ENCODE measurements at regions not wholly inside any gene's neighbourhood (a gene's known extent, or its start where the extent isn't known, plus 50 kb on each side); places are given as distances from the start of the nearest gene placed in this dataset.
"Not testable (repeated sequence)": the region's sequence is repeated elsewhere in the genome, so short reads cannot be mapped to it uniquely, and the experiment has no call there.

DNA sequence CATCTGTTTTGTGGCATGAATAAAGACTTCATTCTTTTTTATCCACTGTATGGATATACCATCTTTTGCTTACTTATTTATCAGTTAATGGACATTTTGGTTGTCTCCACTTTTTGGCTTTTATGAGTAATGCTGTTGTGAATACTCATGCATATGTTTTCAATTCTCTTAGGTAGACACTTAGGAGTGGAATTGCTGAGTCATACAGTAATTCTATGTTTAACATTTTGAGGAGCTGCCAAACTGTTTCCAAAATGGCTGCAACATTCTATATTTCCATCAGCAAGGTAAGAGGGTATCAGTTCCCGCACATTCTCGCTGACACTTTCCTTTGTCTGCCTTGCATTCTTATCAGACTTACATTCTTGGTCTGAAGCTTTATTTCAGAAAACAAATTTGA lies 191.1 kb downstream of the WNT5A start:
- no peak for DNase-seq (ENCODE audit: low spot score)

GRCh38 chr3:55294557-55294956 lies 192.5 kb downstream of the WNT5A start:
- DNase-seq (ENCODE audit: low spot score), result no peak

DNA sequence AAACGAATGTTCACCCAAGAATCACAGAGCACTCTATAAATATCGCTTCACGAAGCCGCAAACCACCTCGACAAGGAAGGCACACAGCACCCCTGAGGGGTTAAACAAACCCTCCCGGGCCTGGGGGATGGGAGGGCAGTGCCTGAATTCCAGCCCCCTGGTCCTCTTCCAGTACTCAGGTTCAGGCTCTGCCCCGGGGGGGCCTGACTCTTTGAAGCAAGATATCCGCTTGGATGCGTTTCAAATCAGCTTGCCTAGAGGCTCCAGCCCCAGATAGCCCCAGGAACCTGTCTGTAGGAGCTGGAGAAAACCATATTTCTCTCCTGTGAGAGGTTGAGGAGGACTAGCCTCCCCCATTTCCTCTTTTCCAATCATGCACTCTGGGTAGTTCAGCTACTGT lies 194.7 kb downstream of the WNT5A start:
- DNase-seq (ENCODE audit: low spot score), result no peak

DNA sequence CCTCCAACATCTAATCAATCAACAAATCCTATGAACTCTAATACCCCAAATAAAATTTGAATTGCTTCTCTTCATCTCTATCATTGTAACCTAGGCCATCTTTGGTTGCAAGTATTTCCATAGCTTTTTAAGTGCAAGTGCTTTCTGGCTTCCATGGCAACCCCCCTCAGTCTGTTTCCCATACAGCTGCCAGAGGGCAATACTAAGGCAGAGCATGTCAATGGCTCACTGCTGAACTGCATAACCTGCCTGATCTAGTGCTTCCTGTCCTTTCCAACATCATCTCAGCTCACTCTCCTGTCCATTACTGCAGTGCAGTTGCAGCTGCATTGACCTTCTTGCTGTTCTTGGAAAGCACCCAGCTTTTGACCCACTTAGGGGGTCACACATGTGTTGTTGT lies 198.4 kb downstream of the WNT5A start:
- no peak for DNase-seq (ENCODE audit: low spot score)

DNA sequence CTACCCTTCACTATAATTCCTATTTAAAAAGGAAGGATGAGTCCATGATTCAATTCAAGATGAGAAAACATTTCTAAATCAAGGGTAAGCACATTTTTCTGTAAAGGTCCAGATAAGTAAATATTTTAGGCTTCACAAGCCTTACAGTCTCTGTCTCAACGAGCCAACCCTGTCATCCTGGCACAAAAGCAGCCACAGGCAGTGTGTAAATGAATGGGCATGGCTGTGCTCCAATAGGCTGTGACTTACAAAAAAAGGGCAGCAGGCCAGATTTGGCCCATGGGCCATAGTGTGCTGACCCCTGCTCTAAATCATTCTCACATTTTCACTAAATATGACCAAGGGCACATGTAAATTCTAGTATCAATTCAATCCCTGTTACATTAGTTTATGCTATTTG lies 200.4 kb downstream of the WNT5A start:
- DNase-seq (ENCODE audit: low spot score), result no peak

DNA sequence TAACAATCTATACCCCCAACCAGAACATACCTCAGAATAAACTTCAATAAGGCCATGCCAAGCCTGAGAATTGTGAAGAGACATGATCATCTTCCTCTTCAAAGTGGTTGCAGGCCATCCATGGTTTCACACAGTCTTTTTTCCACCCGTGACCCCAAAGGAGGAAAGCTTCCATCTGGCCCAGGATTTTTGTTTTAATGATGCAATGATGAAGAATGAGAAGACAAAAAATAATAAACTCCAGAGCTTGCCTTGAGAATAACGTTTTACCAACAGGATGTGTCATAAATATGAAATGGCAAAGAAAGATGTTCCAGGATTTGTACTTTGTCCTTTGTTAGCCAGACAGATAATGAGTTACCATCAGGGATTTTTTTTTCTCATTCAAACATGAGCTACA lies 201.9 kb downstream of the WNT5A start:
- no peak for DNase-seq (ENCODE audit: low spot score)

DNA sequence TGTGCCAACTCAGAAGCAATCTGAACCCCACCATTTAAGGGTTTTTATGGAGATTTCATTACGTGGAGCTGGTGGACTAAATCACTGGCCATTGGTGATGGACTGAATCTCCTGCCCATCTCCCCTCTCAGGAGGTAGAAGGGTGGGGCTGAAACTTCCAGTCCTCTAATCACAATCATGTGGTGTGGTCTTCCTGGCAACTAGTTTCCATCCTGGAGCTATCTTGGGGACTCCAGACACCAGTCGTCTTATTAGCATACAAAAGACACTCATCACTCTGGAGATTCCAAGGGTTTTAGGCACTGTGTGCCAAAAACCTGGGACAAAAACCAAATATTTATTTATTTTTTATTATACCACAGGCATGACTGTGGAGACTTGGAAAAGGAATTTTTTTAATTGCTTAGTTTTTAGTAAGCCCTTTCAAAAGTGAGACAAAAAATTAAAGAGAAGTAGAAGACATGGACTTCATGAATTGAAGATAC lies 203.6 kb downstream of the WNT5A start:
- no peak for DNase-seq (ENCODE audit: low spot score)

DNA sequence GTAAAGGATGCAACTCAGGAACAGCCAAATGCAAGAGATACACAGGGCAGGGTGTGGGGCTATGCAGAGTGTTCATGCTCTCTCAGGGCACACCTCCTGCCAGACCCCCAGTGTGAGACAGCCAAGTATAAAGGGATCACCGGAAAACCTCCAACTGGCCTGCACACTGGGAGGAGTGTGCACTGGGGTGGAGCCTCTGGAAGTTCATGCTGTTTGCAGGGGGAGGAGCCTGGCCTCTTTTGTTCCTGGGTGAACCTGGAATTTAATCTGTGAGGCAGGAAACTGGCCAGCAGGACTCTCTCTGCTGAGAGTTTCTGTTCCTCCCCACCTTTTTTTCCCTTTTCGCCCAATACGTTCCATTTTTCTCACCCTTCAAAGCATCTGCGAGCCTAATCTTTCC lies 204.1 kb downstream of the WNT5A start:
- DNase-seq (ENCODE audit: low spot score), result no peak

GRCh38 chr3:55272031-55272645 lies 215.0 kb downstream of the WNT5A start:
- no peak for DNase-seq (ENCODE audit: low spot score)

DNA sequence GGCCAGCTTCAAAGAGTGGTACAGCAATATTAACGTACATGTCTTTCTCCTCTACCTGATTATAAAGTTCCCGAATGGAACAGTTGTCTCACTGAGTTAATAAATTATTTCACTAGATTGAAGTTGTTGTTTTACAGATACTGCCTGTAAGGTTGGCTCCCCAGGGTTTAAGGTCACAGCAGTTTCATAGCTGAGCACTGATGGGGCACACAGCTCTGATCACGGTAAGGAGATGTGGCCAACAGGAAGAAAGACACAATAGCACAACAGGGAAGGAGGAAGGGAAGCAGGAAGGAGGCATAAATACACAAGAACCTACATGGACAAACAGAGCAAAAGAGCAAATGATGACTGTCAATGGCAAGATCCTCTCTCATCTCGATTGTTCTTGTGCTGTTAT lies 215.6 kb downstream of the WNT5A start:
- no peak for DNase-seq (ENCODE audit: low spot score)

GRCh38 chr3:55270976-55271375 lies 216.1 kb downstream of the WNT5A start:
- DNase-seq (ENCODE audit: low spot score), result no peak

DNA sequence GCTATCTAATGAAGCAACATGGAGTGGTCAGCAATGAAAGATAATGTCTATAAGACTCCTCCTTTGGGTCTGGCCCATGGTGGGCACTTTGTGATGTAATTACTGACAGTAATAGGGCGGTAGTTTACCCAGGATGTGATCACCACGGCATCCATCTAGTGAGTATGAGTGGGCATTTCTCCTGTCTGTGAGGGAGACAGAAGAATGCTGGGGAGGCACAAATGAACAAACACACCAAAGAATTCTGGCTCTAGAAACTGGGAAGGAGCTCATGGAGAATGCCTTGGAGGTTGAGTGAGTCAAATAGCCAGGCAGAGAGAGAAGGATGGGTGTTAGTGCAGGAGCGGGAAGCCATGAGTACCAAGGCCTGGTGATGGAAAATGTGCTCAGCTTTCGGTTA lies 217.5 kb downstream of the WNT5A start:
- DNase-seq (ENCODE audit: low spot score), result no peak

DNA sequence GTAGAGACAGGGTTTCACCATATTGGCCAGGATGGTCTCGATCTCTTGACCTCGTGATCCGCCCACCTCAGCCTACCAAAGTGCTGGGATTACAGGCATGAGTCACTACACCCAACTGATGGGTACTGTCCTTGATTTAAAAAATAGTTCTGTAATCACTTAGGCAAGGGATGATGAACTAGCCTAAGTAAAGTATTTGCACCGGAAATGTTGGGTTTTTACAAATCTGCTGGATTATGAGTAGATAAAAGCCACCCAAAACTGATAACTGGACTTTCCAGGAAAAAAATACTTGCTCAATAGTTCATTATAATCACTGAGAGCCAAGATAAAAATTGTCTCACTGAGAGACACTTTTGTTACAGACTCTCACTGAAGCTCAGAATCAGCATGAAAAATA lies 218.0 kb downstream of the WNT5A start:
- DNase-seq (ENCODE audit: low spot score), result no peak

- DNase-seq (ENCODE audit: low spot score), result no peak
Observed at GRCh38 chr3:55267206-55267930, 219.7 kb downstream of the WNT5A start.

DNA sequence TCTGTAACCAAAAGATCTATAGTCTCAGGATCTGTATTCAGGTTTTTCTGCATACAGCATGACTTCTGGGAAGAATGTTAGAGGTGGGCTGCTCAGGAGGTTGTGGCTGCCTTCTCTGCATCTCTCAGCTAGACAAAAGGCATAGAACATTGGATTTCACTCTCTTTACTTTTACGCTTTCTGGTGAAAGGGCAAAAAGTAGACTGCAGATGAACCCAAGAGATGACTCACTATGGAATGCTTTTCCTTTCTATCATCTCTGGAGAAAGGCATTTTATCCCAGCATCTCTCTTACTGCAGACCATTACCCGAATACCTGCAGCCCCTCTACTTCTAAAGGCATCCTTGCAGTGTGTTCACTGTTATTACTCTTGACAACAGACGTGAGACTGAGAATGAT lies 222.2 kb downstream of the WNT5A start:
- no peak for DNase-seq (ENCODE audit: low spot score)

GRCh38 chr3:55252921-55253320 lies 234.2 kb downstream of the WNT5A start:
- no peak for DNase-seq (ENCODE audit: low spot score)

- not testable (repeated sequence) for DNase-seq (ENCODE audit: low spot score)
Observed at GRCh38 chr3:55249156-55249555, 237.9 kb downstream of the WNT5A start.

DNA sequence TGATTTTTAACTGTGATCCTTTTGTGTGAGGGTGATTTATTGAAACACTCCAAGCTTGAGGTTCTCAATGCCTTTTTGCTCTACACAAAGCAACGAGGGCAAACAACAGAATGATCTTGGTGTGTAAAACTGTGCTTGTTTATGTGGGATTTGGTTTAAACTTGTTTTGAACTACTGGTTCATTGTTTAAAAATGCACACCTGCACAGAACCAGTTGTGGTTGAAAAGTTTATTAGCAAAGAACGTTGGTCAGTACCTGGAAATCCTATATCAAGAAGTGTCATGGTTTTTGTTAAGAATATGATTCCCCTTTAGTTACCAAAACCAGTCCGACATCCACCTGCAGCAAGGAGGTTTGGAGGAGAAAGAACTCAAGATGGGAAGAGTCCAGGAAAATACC lies 239.4 kb downstream of the WNT5A start:
- DNase-seq (ENCODE audit: low spot score), result no peak

- no peak for DNase-seq (ENCODE audit: low spot score)
Observed at GRCh38 chr3:55246033-55246432, 241.1 kb downstream of the WNT5A start.

DNA sequence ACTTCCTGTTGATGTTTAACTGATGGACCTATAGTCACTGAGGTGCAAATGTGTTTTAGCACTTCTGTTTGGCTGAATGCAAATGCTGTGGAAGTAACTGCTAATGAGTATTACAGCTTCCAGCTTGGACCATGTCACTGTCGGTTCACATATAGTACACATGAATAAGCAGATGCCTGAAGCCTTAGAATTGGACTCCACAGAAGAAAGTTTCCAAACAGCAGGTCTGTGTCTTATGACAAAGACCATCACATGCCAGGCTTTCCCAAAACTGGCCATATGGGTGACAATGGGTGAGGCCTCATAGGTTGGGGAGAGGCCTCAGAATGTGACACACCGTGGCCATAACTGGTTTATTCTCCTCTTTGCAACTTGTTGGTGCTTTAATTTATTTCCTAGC lies 241.8 kb downstream of the WNT5A start:
- no peak for DNase-seq (ENCODE audit: low spot score)

DNA sequence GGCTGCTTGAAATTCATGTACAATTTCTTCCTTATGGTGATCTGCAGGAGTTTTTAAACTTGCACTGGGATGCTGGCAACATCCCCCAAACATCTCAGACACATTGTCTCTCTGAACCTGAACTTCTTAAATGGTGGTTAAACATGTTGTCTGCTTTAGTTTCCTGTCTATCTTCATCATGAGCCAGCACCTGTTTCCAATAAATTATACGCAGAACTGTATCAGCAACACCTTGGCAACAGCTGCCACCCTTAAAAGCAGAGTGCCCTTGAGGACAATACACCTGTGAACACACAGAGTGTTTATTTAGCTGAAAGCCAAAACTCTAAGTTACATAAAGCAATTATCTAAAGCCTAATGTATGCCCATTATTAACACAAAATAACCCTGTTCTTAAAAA lies 242.9 kb downstream of the WNT5A start:
- no peak for DNase-seq (ENCODE audit: low spot score)

DNA sequence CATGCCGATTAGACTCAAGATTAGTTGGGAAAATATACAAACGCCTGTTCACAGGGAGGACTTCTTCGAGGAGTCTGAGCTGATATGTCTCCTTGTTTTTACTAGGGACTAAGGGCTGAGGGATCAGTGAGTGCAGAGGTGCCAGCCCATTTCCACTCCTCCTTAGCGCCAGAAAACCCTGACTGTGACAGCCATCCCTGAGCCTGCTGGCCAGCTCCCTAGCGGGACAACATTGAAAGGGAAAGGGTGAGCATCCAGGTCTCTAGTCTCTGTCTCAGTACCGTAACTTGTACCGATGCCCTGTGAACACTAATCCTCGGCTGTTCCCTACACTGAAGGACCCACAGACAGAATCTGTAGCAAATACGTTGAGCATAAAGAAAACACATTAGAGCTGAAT lies 243.4 kb downstream of the WNT5A start:
- no peak for DNase-seq (ENCODE audit: low spot score)

DNA sequence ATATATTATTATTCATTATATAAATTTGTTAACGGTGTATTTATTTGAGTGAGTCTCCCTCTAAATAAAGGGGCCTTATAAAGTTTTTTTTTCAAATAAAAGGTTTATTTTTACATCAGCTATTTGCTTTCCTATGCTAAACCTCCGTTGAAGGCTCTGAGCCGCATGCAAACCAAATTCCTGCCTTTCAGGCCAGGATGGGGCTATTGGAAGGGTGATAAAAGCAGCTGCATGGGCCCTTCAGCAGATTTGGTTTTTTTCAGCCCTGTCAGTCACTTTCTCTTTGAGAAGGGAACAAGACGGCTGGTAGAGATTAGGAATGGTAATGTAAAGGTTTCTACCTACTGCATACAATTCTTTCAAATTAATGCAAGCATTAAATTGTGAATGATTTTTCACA lies 244.2 kb downstream of the WNT5A start:
- DNase-seq (ENCODE audit: low spot score), result no peak

GRCh38 chr3:55241098-55241497 lies 246.0 kb downstream of the WNT5A start:
- no peak for DNase-seq (ENCODE audit: low spot score)

Data from D341Med (cell line).